H1 (cell line): ENCODE measurements at regions not wholly inside any gene's neighbourhood (a gene's known extent, or its start where the extent isn't known, plus 50 kb on each side); places are given as distances from the start of the nearest gene placed in this dataset.

Experiments used
- CTCF ChIA-PET: fragments of 300-600 bp; sonication (Branson Sonifier 250); formaldehyde crosslinking; loops from one replicate; lab custom pipeline; 2021; ENCODE audit not compliant: partially characterized antibody; lab: Charles Lee
- POLR2A ChIA-PET: fragments of 300-600 bp; sonication (Branson Sonifier 250); formaldehyde crosslinking; loops from one replicate; lab custom pipeline; 2021; ENCODE audit warnings: inconsistent platforms; ENCODE audit not compliant: partially characterized antibody; lab: Charles Lee
- DNase-seq, 2 experiments: peaks; one replicate each; pipeline versions ENCODE4 v3.0.0 to v3.0.0-alpha.2; 2010 to 2022; ENCODE audit warnings: low spot score in 2 of 2, low read depth in 1 of 2, mixed read lengths in 1 of 2
- FAIRE-seq: peaks from 2 replicates; lab custom pipeline; 2011; peaks lifted over from hg19 to GRCh38; lab: Jason Lieb, UNC
- H2AFZ ChIP-seq: 2 replicates; pipeline ENCODE4 v1.8.1; 2012; ENCODE audit warnings: low read length, inconsistent platforms
- H2AK5ac ChIP-seq: 2 replicates; pipeline ENCODE4 v1.6.1; 2013; ENCODE audit warnings: low read depth, low read length
- H2BK120ac ChIP-seq: replicated peaks from 2 replicates; pipeline ENCODE3; 2013; ENCODE audit warnings: low read depth, low read length, inconsistent platforms
- H2BK12ac ChIP-seq: 2 replicates; pipeline ENCODE4 v1.6.1; 2013; ENCODE audit warnings: low read depth, low read length
- H2BK15ac ChIP-seq: 2 replicates; pipeline ENCODE4 v1.6.1; 2013; ENCODE audit warnings: low read length
- H2BK20ac ChIP-seq: 2 replicates; pipeline ENCODE4 v1.6.1; 2013; ENCODE audit warnings: low read length
- H2BK5ac ChIP-seq: 2 replicates; pipeline ENCODE4 v1.6.1; 2013; ENCODE audit warnings: low read depth, low read length
- H3K14ac ChIP-seq: 2 replicates; pipeline ENCODE4 v1.6.1; 2013; ENCODE audit warnings: inconsistent platforms; ENCODE audit not compliant: insufficient read length
- H3K18ac ChIP-seq: 2 replicates; pipeline ENCODE4 v1.6.1; 2013; ENCODE audit warnings: low read length; ENCODE audit errors: extremely low read depth
- H3K23ac ChIP-seq: 2 replicates; pipeline ENCODE4 v1.6.1; 2013; ENCODE audit warnings: inconsistent platforms; ENCODE audit not compliant: insufficient read length
- H3K23me2 ChIP-seq: 2 replicates; pipeline ENCODE4 v1.6.1; 2013; ENCODE audit warnings: low read depth, low read length
- H3K27ac ChIP-seq: 2 replicates; pipeline ENCODE4 v1.6.1; 2011; ENCODE audit warnings: low read depth, low read length, inconsistent platforms
- H3K27me3 ChIP-seq, 4 experiments: replicated peaks in 1 of 4; 1 replicate in 1 of 4; 2 replicates in 3 of 4; pipeline versions ENCODE4 v1.6.1 to v1.8.1; 2011 to 2013; ENCODE audit warnings: low read length in 3 of 4, mild to moderate bottlenecking in 3 of 4, inconsistent platforms in 2 of 4, mixed read lengths in 2 of 4, moderate library complexity in 1 of 4; ENCODE audit not compliant: control insufficient read depth in 3 of 4, insufficient read depth in 3 of 4; ENCODE audit errors: extremely low read depth in 1 of 4
- H3K36me3 ChIP-seq, 4 experiments: 2 replicates each; pipeline versions ENCODE4 v1.6.1 to v1.8.1; 2011 to 2013; ENCODE audit warnings: mild to moderate bottlenecking in 4 of 4, low read length in 3 of 4, moderate library complexity in 2 of 4, control low read depth in 1 of 4, inconsistent platforms in 1 of 4; ENCODE audit not compliant: insufficient read depth in 4 of 4, control insufficient read depth in 2 of 4
- H3K4ac ChIP-seq: replicated peaks from 2 replicates; pipeline ENCODE3; 2013; ENCODE audit warnings: low read length, low read depth, mixed read lengths, inconsistent platforms; ENCODE audit not compliant: insufficient read length
- H3K4me1 ChIP-seq, 4 experiments: replicated peaks in 1 of 4; 1 replicate in 1 of 4; 2 replicates in 3 of 4; pipeline versions ENCODE4 v1.6.1 to v1.8.1; 2011 to 2013; ENCODE audit warnings: low read length in 3 of 4, inconsistent platforms in 2 of 4, mixed read lengths in 1 of 4; ENCODE audit not compliant: insufficient read depth in 4 of 4, control insufficient read depth in 3 of 4
- H3K4me2 ChIP-seq, 2 experiments: 2 replicates each; pipeline versions ENCODE4 v1.6.1 to v1.8.1; 2011 to 2013; ENCODE audit warnings: low read depth in 2 of 2, low read length in 2 of 2, control low read depth in 1 of 2, inconsistent platforms in 1 of 2, mild to moderate bottlenecking in 1 of 2; ENCODE audit not compliant: insufficient read depth in 1 of 2
- H3K4me3 ChIP-seq, 4 experiments: fragments of 200-600, 300-600 bp in 1 of 4; sonication (generic), shearing (Covaris generic), sonication (Bioruptor Twin) in 1 of 4; 2 replicates each; pipeline versions ENCODE4 v1.5.1 to v1.8.1; 2011 to 2016; ENCODE audit warnings: low read length in 4 of 4, low read depth in 3 of 4, control low read depth in 2 of 4, inconsistent platforms in 2 of 4, mild to moderate bottlenecking in 2 of 4, mixed read lengths in 1 of 4, moderate library complexity in 1 of 4; ENCODE audit not compliant: insufficient read depth in 2 of 4; ENCODE audit errors: extremely low read depth in 1 of 4
- H3K56ac ChIP-seq: replicated peaks from 2 replicates; pipeline ENCODE3; 2013; ENCODE audit warnings: low read depth, mild to moderate bottlenecking, mixed read lengths, low read length, inconsistent platforms; ENCODE audit not compliant: insufficient read length
- H3K79me1 ChIP-seq: 2 replicates; pipeline ENCODE4 v1.6.1; 2013; ENCODE audit warnings: low read depth, low read length, control low read depth
- H3K79me2 ChIP-seq, 2 experiments: 2 replicates each; pipeline versions ENCODE4 v1.6.1 to v1.8.1; 2012 to 2013; ENCODE audit warnings: low read length in 2 of 2, mild to moderate bottlenecking in 2 of 2, inconsistent platforms in 1 of 2; ENCODE audit not compliant: insufficient read depth in 2 of 2, control insufficient read depth in 1 of 2
- H3K9ac ChIP-seq, 4 experiments: replicated peaks in 1 of 4; 1 replicate in 1 of 4; 2 replicates in 3 of 4; pipeline versions ENCODE4 v1.6.1 to v1.8.1; 2011 to 2013; ENCODE audit warnings: low read depth in 3 of 4, low read length in 3 of 4, control low read depth in 2 of 4, mild to moderate bottlenecking in 2 of 4, moderate library complexity in 2 of 4, inconsistent platforms in 1 of 4; ENCODE audit errors: extremely low read depth in 1 of 4
- H3K9me3 ChIP-seq, 2 experiments: 2 replicates each; pipeline versions ENCODE4 v1.6.1 to v1.8.1; 2012 to 2013; ENCODE audit warnings: mild to moderate bottlenecking in 2 of 2, moderate library complexity in 2 of 2, control low read depth in 1 of 2, inconsistent platforms in 1 of 2, low read depth in 1 of 2, low read length in 1 of 2, mixed read lengths in 1 of 2; ENCODE audit not compliant: insufficient read depth in 2 of 2
- H4K20me1 ChIP-seq, 2 experiments: replicated peaks in 1 of 2; 2 replicates each; pipeline versions ENCODE3 to v1.8.1; 2011 to 2013; ENCODE audit warnings: inconsistent platforms in 2 of 2, low read length in 2 of 2, mild to moderate bottlenecking in 1 of 2; ENCODE audit not compliant: insufficient read depth in 2 of 2, control insufficient read depth in 1 of 2
- H4K5ac ChIP-seq: 2 replicates; pipeline ENCODE4 v1.6.1; 2013; ENCODE audit warnings: low read length, low read depth, mixed read lengths, inconsistent platforms; ENCODE audit not compliant: insufficient read length
- H4K8ac ChIP-seq: 2 replicates; pipeline ENCODE4 v1.8.0; 2013; ENCODE audit warnings: mild to moderate bottlenecking, moderate library complexity, low read length, inconsistent platforms; ENCODE audit not compliant: insufficient read depth; ENCODE audit errors: extremely low read depth
- H4K91ac ChIP-seq: replicated peaks from 2 replicates; pipeline ENCODE3; 2013; ENCODE audit warnings: low read length, mixed read lengths, inconsistent platforms; ENCODE audit not compliant: insufficient read length
- CTCF ChIP-seq, 3 experiments: IDR thresholded peaks; 1 replicate in 2 of 3; 2 replicates in 1 of 3; pipeline versions ENCODE4 v1.5.1 to v1.6.1; 2011; ENCODE audit warnings: low read length in 3 of 3, mild to moderate bottlenecking in 3 of 3, inconsistent platforms in 2 of 3, low read depth in 1 of 3, moderate library complexity in 1 of 3; ENCODE audit not compliant: insufficient read depth in 1 of 3; ENCODE audit errors: control extremely low read depth in 1 of 3
- EZH2 ChIP-seq: fragments of 200-600 bp; sonication (generic); IDR thresholded peaks from 2 replicates; pipeline ENCODE4 v1.7.1; 2012; ENCODE audit warnings: low read depth, mild to moderate bottlenecking, moderate library complexity, low read length, inconsistent platforms; ENCODE audit not compliant: severe bottlenecking
- HDAC6 ChIP-seq: IDR thresholded peaks from one replicate; pipeline ENCODE4 v1.7.1; 2012; ENCODE audit warnings: low read depth, mild to moderate bottlenecking, inconsistent platforms, low read length, moderate library complexity
- JUN ChIP-seq: IDR thresholded peaks from 2 replicates; pipeline ENCODE4 v1.6.1; 2011; ENCODE audit warnings: low read depth, mild to moderate bottlenecking, improper control_type of control experiment, low read length
- NANOG ChIP-seq: IDR thresholded peaks from 2 replicates; pipeline ENCODE4 v1.6.1; 2011; ENCODE audit warnings: low read length, low read depth, mild to moderate bottlenecking, inconsistent platforms; ENCODE audit not compliant: insufficient read depth, poor library complexity, severe bottlenecking
- POLR2AphosphoS5 ChIP-seq: IDR thresholded peaks from 2 replicates; pipeline ENCODE4 v1.6.1; 2011; ENCODE audit warnings: low read depth, low read length
- POU5F1 ChIP-seq: IDR thresholded peaks from 2 replicates; pipeline ENCODE4 v1.6.1; 2011; ENCODE audit warnings: low read depth, mild to moderate bottlenecking, low read length, moderate library complexity
- RAD21 ChIP-seq, 2 experiments: IDR thresholded peaks in 1 of 2; conservative IDR thresholded peaks in 1 of 2; 2 replicates each; pipeline ENCODE4 v1.6.1; 2011; ENCODE audit warnings: low read depth in 2 of 2, low read length in 2 of 2, improper control_type of control experiment in 1 of 2, inconsistent platforms in 1 of 2, mild to moderate bottlenecking in 1 of 2, moderate library complexity in 1 of 2
- RNF2 ChIP-seq: fragments of 200-900, 300-1000 bp; sonication (generic); IDR thresholded peaks from 2 replicates; pipeline ENCODE4 v1.7.1; 2016; ENCODE audit warnings: borderline replicate concordance, low read depth, mild to moderate bottlenecking, antibody characterized with exemption, low read length; ENCODE audit not compliant: poor library complexity, severe bottlenecking; ENCODE audit errors: missing control alignments
- YY1 ChIP-seq: IDR thresholded peaks from 2 replicates; pipeline ENCODE4 v1.6.1; 2011; ENCODE audit warnings: low read depth, mild to moderate bottlenecking, low read length
- WGBS, 2 experiments: shearing (Covaris generic) in 1 of 2; methylation state at CpG; one replicate each; pipeline versions ENCODE4 v1.1.6 to v1.1.7; 2013 to 2015; ENCODE audit warnings: low lambda C conversion rate in 2 of 2, mixed read lengths in 2 of 2, inconsistent platforms in 1 of 2, low coverage in 1 of 2, missing lambda C conversion rate in 1 of 2; ENCODE audit not compliant: insufficient replicate concordance in 2 of 2, insufficient coverage in 1 of 2, insufficient read length in 1 of 2; ENCODE audit errors: extremely low coverage in 1 of 2, missing lambda C conversion rate in 1 of 2; 5-methylcytosine and 5-hydroxymethylcytosine counted together

- no peaks in the 10 kb centered on the region for H3K27me3 ChIP-seq
- no peak overlapping the region for H3K4me2 ChIP-seq
- no peak overlapping the region for H2BK20ac ChIP-seq
- WGBS, 2 experiments = 92% methylated on average over 2 of the region's 2 CpGs; no CpG with 5 or more reads in 1 of the 2 experiments
- no peak overlapping the region for H3K18ac ChIP-seq
- no peaks in the 10 kb centered on the region for H3K79me2 ChIP-seq
- H2AK5ac ChIP-seq = no peak overlapping the region
- no peak overlapping the region for H3K9ac ChIP-seq
- no peak overlapping the region for H3K4me3 ChIP-seq
- H3K4me1 ChIP-seq = no peaks in the 10 kb centered on the region
- H4K8ac ChIP-seq = no peak overlapping the region
- ChIA-PET POLR2A (no interaction called here), CTCF (interaction anchor here (0.7 to 1.0 kb wide), 2 partner anchors 95 to 181 kb away, joined by 3 read pairs; no protein-coding TSS in a partner anchor)
- no peak overlapping the region for H4K91ac ChIP-seq
- no peak overlapping the region for H3K23ac ChIP-seq
- no peaks in the 10 kb centered on the region; the same call in 1 of the 2 replicates for H3K23me2 ChIP-seq
- no peak overlapping the region for H3K14ac ChIP-seq
- TF ChIP-seq RNF2 (no peak), CTCF (IDR thresholded peaks at IDR 0.05; ENCODE audit: control extremely low read depth in 1 of 3, insufficient read depth in 1 of 3, low read depth in 1 of 3, low read length in 3 of 3) (peak in 1 of 3 experiments; percentile 4; a peak in 1 of 4 replicates), YY1 (no peak), EZH2 (no peak), JUN (no peak), POLR2AphosphoS5 (no peak), RAD21 (IDR thresholded peaks at IDR 0.05 in 1 of 2, conservative IDR thresholded peaks at IDR 0.05 in 1 of 2; ENCODE audit: low read depth in 2 of 2, low read length in 2 of 2) (peak in 1 of 2 experiments; percentile 33; a peak in 2 of 4 replicates), NANOG (no peak), HDAC6 (no peak), POU5F1 (no peak)
- H3K27ac ChIP-seq = no peak overlapping the region
- no peak overlapping the region for H2BK12ac ChIP-seq
- H3K4ac ChIP-seq = no peak overlapping the region
- H4K5ac ChIP-seq = no peak overlapping the region
- FAIRE-seq (no peak), DNase-seq (no peak)
- H4K20me1 ChIP-seq = no peaks in the 10 kb centered on the region
- no peaks in the 10 kb centered on the region for H3K9me3 ChIP-seq
- H3K36me3 ChIP-seq = no peaks in the 10 kb centered on the region
- H3K79me1 ChIP-seq = no peaks in the 10 kb centered on the region
- H2BK120ac ChIP-seq = no peak overlapping the region
- H2BK5ac ChIP-seq = no peak overlapping the region
- H3K56ac ChIP-seq = no peak overlapping the region
- H2AFZ ChIP-seq = no peak overlapping the region
- no peak overlapping the region for H2BK15ac ChIP-seq
Measured at GRCh38 chr1:90295534-90295933, 300.6 kb downstream of the ZNF326 start.
